GM12878 (cell line): ENCODE measurements at regions not wholly inside any gene's neighbourhood (a gene's known extent, or its start where the extent isn't known, plus 50 kb on each side); places are given as distances from the start of the nearest gene placed in this dataset.

Source experiments
- ATAC-seq: fragments of 200-7000 bp; cut with Tn5 transposase; 3 replicates; pipeline ENCODE4 v1.9.1; 2020; ENCODE audit warnings: mild to moderate bottlenecking, moderate library complexity
- BruUV-seq: library from RNA; stranded (reverse); fragments of 400-500 nt; replicated peaks from 2 replicates; lab custom pipeline; 2021; lab: Mats Ljungman, UMichigan
- CTCF ChIA-PET: fragments of 300-600 bp; sonication (Branson Sonifier 250); formaldehyde crosslinking; extraction: SDS; loops from one replicate; lab custom pipeline; 2021; ENCODE audit warnings: inconsistent platforms; lab: Yijun Ruan, JAX
- POLR2A ChIA-PET: fragments of 350-600 bp; formaldehyde crosslinking; extraction: SDS; loops from one replicate; lab custom pipeline; 2021; ENCODE audit warnings: inconsistent platforms; lab: Charles Lee
- RAD21 ChIA-PET: fragments of 300-600 bp; sonication (Branson Sonifier 250); formaldehyde crosslinking; loops from one replicate; lab custom pipeline; 2023; ENCODE audit warnings: antibody characterized with exemption; ENCODE audit not compliant: unreplicated experiment; lab: Charles Lee
- SMC1A ChIA-PET: fragments of 300-600 bp; sonication (Branson Sonifier 250); formaldehyde crosslinking; loops from one replicate; lab custom pipeline; 2023; ENCODE audit not compliant: unreplicated experiment, uncharacterized antibody; lab: Charles Lee
- DNase-seq: peaks from one replicate; pipeline ENCODE4 v3.0.0-alpha.2; 2011; ENCODE audit warnings: low read depth, low spot score
- FAIRE-seq: peaks from 3 replicates; lab custom pipeline; 2011; peaks lifted over from hg19 to GRCh38; lab: Jason Lieb, UNC
- H2AFZ ChIP-seq: 2 replicates; pipeline ENCODE4 v1.6.0; 2011; ENCODE audit warnings: low read depth, low read length, control low read depth; ENCODE audit not compliant: control insufficient read depth
- H3K27ac ChIP-seq: 2 replicates; pipeline ENCODE4 v1.5.1; 2011; ENCODE audit warnings: control low read depth; ENCODE audit not compliant: control insufficient read depth, insufficient read depth
- H3K27me3 ChIP-seq, 2 experiments: replicated peaks in 1 of 2; 2 replicates each; pipeline versions ENCODE4 v1.6.0 to v1.6.1; 2011; ENCODE audit warnings: low read length in 1 of 2; ENCODE audit not compliant: control insufficient read depth in 2 of 2, insufficient read depth in 2 of 2
- H3K36me3 ChIP-seq, 2 experiments: 2 replicates each; pipeline ENCODE4 v1.5.1; 2011; ENCODE audit warnings: low read length in 1 of 2; ENCODE audit not compliant: control insufficient read depth in 2 of 2, insufficient read depth in 2 of 2
- H3K4me1 ChIP-seq: 2 replicates; pipeline ENCODE4 v1.6.1; 2011; ENCODE audit warnings: mild to moderate bottlenecking, low read length, moderate library complexity, mixed read lengths; ENCODE audit not compliant: control insufficient read depth, insufficient read depth
- H3K4me2 ChIP-seq: 2 replicates; pipeline ENCODE4 v1.6.0; 2011; ENCODE audit warnings: control low read depth; ENCODE audit not compliant: control insufficient read depth, insufficient read depth
- H3K4me3 ChIP-seq: fragments of 200-600 bp; sonication (generic); 2 replicates; pipeline ENCODE4 v1.5.1; 2016
- H3K79me2 ChIP-seq: 2 replicates; pipeline ENCODE4 v1.6.0; 2011; ENCODE audit warnings: low read length; ENCODE audit not compliant: control insufficient read depth, insufficient read depth
- H3K9ac ChIP-seq: 2 replicates; pipeline ENCODE4 v1.8.0; 2011; ENCODE audit warnings: low read length, control low read depth, mixed read lengths; ENCODE audit not compliant: control insufficient read depth, insufficient read depth
- H3K9me3 ChIP-seq: replicated peaks from 3 replicates; pipeline ENCODE4 v1.5.1; 2011; ENCODE audit warnings: mild to moderate bottlenecking, low read length; ENCODE audit not compliant: control insufficient read depth, insufficient read depth
- H4K20me1 ChIP-seq: 2 replicates; pipeline ENCODE4 v1.6.0; 2011; ENCODE audit not compliant: control insufficient read depth, insufficient read depth
- ATF7 ChIP-seq: fragments of 450-650 bp; IDR thresholded peaks from 2 replicates; pipeline ENCODE4 v1.6.1; 2016; ENCODE audit warnings: low read depth, mild to moderate bottlenecking
- CHD4 ChIP-seq: fragments of 200-600 bp; sonication (generic); IDR thresholded peaks from 2 replicates; pipeline ENCODE4 v1.6.1; 2016; ENCODE audit warnings: mild to moderate bottlenecking
- EP300 ChIP-seq, 2 experiments: fragments of 150-350 bp in 1 of 2; IDR thresholded peaks; 2 replicates each; pipeline ENCODE4 v1.6.1; 2011 to 2012; ENCODE audit warnings: low read depth in 2 of 2, low read length in 2 of 2, borderline replicate concordance in 1 of 2, improper control_type of control experiment in 1 of 2, inconsistent platforms in 1 of 2; ENCODE audit not compliant: control insufficient read depth in 1 of 2
- FOS ChIP-seq: IDR thresholded peaks from 3 replicates; pipeline ENCODE4 v1.6.1; 2011; ENCODE audit warnings: borderline replicate concordance; ENCODE audit not compliant: insufficient read length; ENCODE audit errors: extremely low read depth
- IKZF1 ChIP-seq: fragments of 450-650 bp; conservative IDR thresholded peaks from 2 replicates; pipeline ENCODE4 v1.6.1; 2017; ENCODE audit warnings: antibody characterized with exemption, mild to moderate bottlenecking
- NFYA ChIP-seq: IDR thresholded peaks from 2 replicates; pipeline ENCODE4 v1.6.1; 2011; ENCODE audit warnings: low read depth, mild to moderate bottlenecking, low read length, improper control_type of control experiment, borderline replicate concordance
- NR2C1 ChIP-seq: fragments of 450-650 bp; IDR thresholded peaks from 2 replicates; pipeline ENCODE4 v1.6.1; 2017; ENCODE audit warnings: antibody characterized with exemption, mild to moderate bottlenecking, moderate library complexity
- NRF1 ChIP-seq: conservative IDR thresholded peaks from 2 replicates; pipeline ENCODE4 v1.6.1; 2011; ENCODE audit warnings: mild to moderate bottlenecking, low read depth, low read length, improper control_type of control experiment
- PML ChIP-seq: IDR thresholded peaks from 2 replicates; pipeline ENCODE4 v1.6.1; 2012; ENCODE audit warnings: low read length, inconsistent platforms
- SIX5 ChIP-seq: IDR thresholded peaks from 2 replicates; pipeline ENCODE4 v1.6.1; 2011; ENCODE audit warnings: mild to moderate bottlenecking, low read depth, low read length, moderate library complexity; ENCODE audit not compliant: severe bottlenecking
- SUPT20H ChIP-seq: IDR thresholded peaks from 2 replicates; pipeline ENCODE4 v1.6.1; 2011; ENCODE audit warnings: low read depth, mild to moderate bottlenecking, low read length, moderate library complexity, borderline replicate concordance; ENCODE audit not compliant: control insufficient read depth
- WGBS: methylation state at CpG from one replicate; pipeline ENCODE4 v1.1.6; 2016; ENCODE audit warnings: low lambda C conversion rate; ENCODE audit not compliant: insufficient replicate concordance, insufficient coverage; ENCODE audit errors: missing lambda C conversion rate; 5-methylcytosine and 5-hydroxymethylcytosine counted together
- in situ Hi-C: fragments of 300-500 bp; cut with MboI; formaldehyde crosslinking; loops from 9 replicates; pipeline ENCODE4 v1.14.3; 2018; ENCODE audit warnings: mixed read lengths
- intact Hi-C: fragments of 100-400 bp; cut with micrococcal nuclease; formaldehyde crosslinking; loops from one replicate; pipeline ENCODE4 v1.14.2; 2022; ENCODE audit not compliant: unreplicated experiment
- TF ChIP-seq, protein P1 (sequence below): fragments of 450-650 bp; IDR thresholded peaks from 2 replicates; pipeline ENCODE4 v1.6.1; 2017; ENCODE audit warnings: borderline replicate concordance
- TF ChIP-seq, protein P2 (sequence below): IDR thresholded peaks from 2 replicates; pipeline ENCODE4 v1.6.1; 2011; ENCODE audit warnings: borderline replicate concordance, low read depth, mild to moderate bottlenecking, moderate library complexity, mixed read lengths, low read length; ENCODE audit not compliant: insufficient read depth; ENCODE audit errors: extremely low read length
- TF ChIP-seq, protein P3 (sequence below): IDR thresholded peaks from 2 replicates; pipeline ENCODE4 v1.6.1; 2012; ENCODE audit warnings: low read depth, low read length, improper control_type of control experiment

DNA sequence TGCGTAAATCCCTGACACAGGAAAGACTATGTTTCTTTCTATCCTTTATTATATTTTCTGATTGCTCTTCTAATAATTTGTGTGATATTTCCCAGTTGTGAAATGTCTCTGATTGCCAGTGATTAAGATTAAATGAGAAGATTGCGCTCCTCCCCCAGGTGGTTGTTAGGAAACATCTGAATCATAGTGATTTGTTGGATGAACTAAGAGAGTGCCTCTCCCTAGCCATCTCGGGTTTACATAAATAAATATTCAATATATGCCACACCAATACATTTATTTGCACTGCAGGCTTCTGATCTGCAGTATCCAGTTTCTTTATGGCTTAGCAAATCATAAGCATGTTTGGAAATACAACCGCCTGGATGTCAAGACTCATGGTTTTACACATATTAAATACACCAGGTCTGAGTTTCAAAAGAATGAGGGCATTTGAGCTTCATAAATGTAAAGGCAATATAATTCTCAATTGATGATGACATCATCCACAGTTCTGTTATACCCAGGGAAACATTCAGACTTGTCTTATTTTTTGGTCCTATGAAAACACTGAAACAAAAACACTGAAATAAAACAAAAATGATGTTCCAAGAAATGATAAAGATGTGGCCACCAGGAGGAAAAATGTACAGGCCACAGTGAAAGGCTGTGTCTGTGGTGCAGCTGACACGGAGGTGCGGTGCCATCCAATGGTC is 826.7 kb upstream of the ACVR2A start:
- in situ Hi-C loops, result no loop called here

DNA sequence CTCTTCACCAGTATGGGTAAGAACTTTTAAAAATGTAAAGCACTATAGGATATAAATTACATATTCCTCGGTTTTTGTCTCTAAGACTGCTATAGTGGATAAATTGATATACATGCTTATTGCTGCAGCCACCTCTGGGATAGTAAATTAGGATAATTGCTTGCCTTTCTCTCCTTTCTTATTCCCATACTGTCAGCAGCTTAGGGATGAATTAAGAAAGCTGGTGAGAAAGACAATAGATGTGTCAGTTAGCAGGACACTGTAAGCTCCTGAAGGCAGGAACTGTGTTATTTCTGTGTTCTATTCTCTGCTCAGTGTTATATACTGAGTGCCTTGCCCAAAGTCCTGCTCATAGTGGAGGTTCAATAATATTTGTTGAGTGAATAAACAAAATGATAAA is 828.6 kb upstream of the ACVR2A start:
- in situ Hi-C loops, result no loop called here
- H3K27me3 ChIP-seq, result no peaks in the 10 kb centered on the region; a peak in 1 of 4 replicates
- 43% methylated on average over 1 of the region's 1 CpG for WGBS
- no peak overlapping the region for H3K4me3 ChIP-seq
- DNase-seq (no peak), FAIRE-seq (no peak), ATAC-seq (no peak)
- H3K4me2 ChIP-seq, result no peak overlapping the region
- no peak overlapping the region for H3K9ac ChIP-seq
- no peak overlapping the region for H3K27ac ChIP-seq
- H3K79me2 ChIP-seq, result no peaks in the 10 kb centered on the region
- BruUV-seq, result no TSS peak
- RAD21 ChIA-PET, result no interaction called here
- no peaks in the 10 kb centered on the region for H3K4me1 ChIP-seq
- H3K36me3 ChIP-seq, result no peaks in the 10 kb centered on the region
- H4K20me1 ChIP-seq, result no peaks in the 10 kb centered on the region
- H2AFZ ChIP-seq, result no peak overlapping the region
- POLR2A ChIA-PET, result no interaction called here
- CTCF ChIA-PET, result no interaction called here
- intact Hi-C loops, result no loop called here
- SMC1A ChIA-PET, result interaction anchor here (0.7 kb wide), 1 partner anchor 14 kb away, joined by 3 read pairs; no protein-coding TSS in a partner anchor
- H3K9me3 ChIP-seq, result no peaks in the 10 kb centered on the region; the same call in 2 of the 3 replicates
- TF ChIP-seq FOS, result no peak
- no peak for TF ChIP-seq PML
- TF ChIP-seq, protein P1, sequence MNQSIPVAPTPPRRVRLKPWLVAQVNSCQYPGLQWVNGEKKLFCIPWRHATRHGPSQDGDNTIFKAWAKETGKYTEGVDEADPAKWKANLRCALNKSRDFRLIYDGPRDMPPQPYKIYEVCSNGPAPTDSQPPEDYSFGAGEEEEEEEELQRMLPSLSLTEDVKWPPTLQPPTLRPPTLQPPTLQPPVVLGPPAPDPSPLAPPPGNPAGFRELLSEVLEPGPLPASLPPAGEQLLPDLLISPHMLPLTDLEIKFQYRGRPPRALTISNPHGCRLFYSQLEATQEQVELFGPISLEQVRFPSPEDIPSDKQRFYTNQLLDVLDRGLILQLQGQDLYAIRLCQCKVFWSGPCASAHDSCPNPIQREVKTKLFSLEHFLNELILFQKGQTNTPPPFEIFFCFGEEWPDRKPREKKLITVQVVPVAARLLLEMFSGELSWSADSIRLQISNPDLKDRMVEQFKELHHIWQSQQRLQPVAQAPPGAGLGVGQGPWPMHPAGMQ, result no peak
- TF ChIP-seq SIX5, result no peak
- no peak for TF ChIP-seq NRF1
- TF ChIP-seq EP300 (IDR thresholded peaks at IDR 0.05; ENCODE audit: borderline replicate concordance in 1 of 2, control insufficient read depth in 1 of 2, low read depth in 2 of 2, low read length in 2 of 2), result no peak
- TF ChIP-seq ATF7, result no peak
- TF ChIP-seq, protein P2, sequence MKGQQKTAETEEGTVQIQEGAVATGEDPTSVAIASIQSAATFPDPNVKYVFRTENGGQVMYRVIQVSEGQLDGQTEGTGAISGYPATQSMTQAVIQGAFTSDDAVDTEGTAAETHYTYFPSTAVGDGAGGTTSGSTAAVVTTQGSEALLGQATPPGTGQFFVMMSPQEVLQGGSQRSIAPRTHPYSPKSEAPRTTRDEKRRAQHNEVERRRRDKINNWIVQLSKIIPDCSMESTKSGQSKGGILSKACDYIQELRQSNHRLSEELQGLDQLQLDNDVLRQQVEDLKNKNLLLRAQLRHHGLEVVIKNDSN, result no peak

More for the DNA sequence above, 826.7 kb upstream of the ACVR2A start:
- ChIA-PET POLR2A (no interaction called here), CTCF (interaction anchor here (1.0 to 1.1 kb wide), 2 partner anchors 26 to 27 kb away, joined by 3 read pairs; no protein-coding TSS in a partner anchor), RAD21 (no interaction called here), SMC1A (interaction anchor here (1.3 kb wide), 1 partner anchor 10 kb away, joined by 4 read pairs; no protein-coding TSS in a partner anchor)
- H3K9me3 ChIP-seq, result no peaks in the 10 kb centered on the region; the same call in 2 of the 3 replicates
- no TSS peak for BruUV-seq
- DNase-seq (no peak), ATAC-seq (no peak), FAIRE-seq (no peak)
- intact Hi-C loops, result no loop called here
- no peaks in the 10 kb centered on the region; a peak in 1 of 4 replicates for H3K27me3 ChIP-seq
- WGBS, result 61% methylated on average over 6 of the region's 6 CpGs
- H3K9ac ChIP-seq, result no peak overlapping the region
- H4K20me1 ChIP-seq, result no peaks in the 10 kb centered on the region
- TF ChIP-seq, protein P3, sequence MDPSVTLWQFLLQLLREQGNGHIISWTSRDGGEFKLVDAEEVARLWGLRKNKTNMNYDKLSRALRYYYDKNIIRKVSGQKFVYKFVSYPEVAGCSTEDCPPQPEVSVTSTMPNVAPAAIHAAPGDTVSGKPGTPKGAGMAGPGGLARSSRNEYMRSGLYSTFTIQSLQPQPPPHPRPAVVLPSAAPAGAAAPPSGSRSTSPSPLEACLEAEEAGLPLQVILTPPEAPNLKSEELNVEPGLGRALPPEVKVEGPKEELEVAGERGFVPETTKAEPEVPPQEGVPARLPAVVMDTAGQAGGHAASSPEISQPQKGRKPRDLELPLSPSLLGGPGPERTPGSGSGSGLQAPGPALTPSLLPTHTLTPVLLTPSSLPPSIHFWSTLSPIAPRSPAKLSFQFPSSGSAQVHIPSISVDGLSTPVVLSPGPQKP, result no peak
- no peak for TF ChIP-seq NR2C1
- no peak for TF ChIP-seq CHD4
- no peak for TF ChIP-seq SUPT20H
- TF ChIP-seq NFYA, result no peak
- no peak for TF ChIP-seq IKZF1
- H2AFZ ChIP-seq, result no peak overlapping the region
- no peak overlapping the region for H3K27ac ChIP-seq
- no peaks in the 10 kb centered on the region for H3K79me2 ChIP-seq
- no peak overlapping the region for H3K4me2 ChIP-seq
- no peaks in the 10 kb centered on the region for H3K4me1 ChIP-seq
- no peaks in the 10 kb centered on the region for H3K36me3 ChIP-seq
- H3K4me3 ChIP-seq, result no peak overlapping the region
